ENCODE measurements at regions not wholly inside any gene's neighbourhood (a gene's known extent, or its start where the extent isn't known, plus 50 kb on each side); places are given as distances from the start of the nearest gene placed in this dataset.

DNA sequence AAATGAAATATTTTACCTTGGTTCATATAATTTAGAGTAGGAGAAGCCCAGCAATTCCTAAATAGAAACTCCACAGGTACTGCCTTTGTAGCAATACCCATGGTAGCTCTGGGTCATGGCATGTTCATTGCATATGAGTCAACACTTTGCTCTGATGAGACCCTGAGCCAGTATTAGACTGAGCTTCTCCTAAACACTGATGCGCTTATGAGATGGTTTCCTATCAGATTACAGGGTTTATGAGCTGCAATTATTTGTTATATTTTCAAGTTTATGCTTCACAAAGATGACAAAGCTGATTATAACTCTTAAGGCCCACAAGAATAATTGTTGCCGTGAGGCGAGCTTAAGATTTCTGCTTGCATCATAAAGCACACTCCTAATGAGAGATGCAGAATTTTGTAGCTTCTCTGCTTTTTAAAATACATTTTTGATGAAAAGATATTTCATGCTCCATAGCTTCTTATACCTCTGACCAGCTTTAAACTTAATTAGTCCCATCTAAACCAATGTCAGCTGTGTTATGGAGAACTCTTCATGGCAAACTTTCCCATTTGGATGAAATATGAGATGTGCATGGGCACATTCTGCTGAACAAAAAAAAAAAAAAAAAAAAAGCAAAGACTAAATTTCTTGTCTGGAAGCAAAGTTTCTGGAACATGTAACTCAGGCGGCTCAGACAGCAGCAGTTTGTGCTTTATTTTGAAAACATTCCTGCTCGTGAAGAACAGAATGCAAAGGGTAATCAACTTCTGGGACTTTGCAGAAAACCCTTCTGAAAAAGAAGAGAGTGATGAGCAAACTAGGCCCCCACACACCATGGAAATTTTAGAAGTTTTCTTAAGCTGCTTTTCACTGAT, 162.6 kb downstream of the KCNE4 start:
- Histone ChIP-seq H3K27me3 (replicated peaks in 1 of 2; ENCODE audit: control insufficient read depth in 2 of 2, insufficient read depth in 2 of 2, low read length in 1 of 2) (no peaks in the 10 kb centered on the region; a peak in 1 of 4 replicates), H3K36me3 (ENCODE audit: control insufficient read depth in 2 of 2, insufficient read depth in 2 of 2, low read length in 1 of 2) (no peaks in the 10 kb centered on the region), H3K9me3 (replicated peaks; ENCODE audit: control insufficient read depth, insufficient read depth, low read length) (no peaks in the 10 kb centered on the region), H4K20me1 (ENCODE audit: control insufficient read depth, insufficient read depth) (no peaks in the 10 kb centered on the region), H3K4me3 (no peak overlapping the region), H3K4me1 (ENCODE audit: control insufficient read depth, insufficient read depth, low read length) (no peaks in the 10 kb centered on the region), H3K79me2 (ENCODE audit: control insufficient read depth, insufficient read depth, low read length) (no peaks in the 10 kb centered on the region), H3K4me2 (ENCODE audit: control insufficient read depth, insufficient read depth) (no peak overlapping the region), H3K9ac (ENCODE audit: control insufficient read depth, insufficient read depth, low read length) (no peak overlapping the region), H3K27ac (ENCODE audit: control insufficient read depth, insufficient read depth) (no peak overlapping the region), H2AFZ (ENCODE audit: control insufficient read depth, low read depth, low read length) (no peak overlapping the region)
- TF ChIP-seq, protein P1, sequence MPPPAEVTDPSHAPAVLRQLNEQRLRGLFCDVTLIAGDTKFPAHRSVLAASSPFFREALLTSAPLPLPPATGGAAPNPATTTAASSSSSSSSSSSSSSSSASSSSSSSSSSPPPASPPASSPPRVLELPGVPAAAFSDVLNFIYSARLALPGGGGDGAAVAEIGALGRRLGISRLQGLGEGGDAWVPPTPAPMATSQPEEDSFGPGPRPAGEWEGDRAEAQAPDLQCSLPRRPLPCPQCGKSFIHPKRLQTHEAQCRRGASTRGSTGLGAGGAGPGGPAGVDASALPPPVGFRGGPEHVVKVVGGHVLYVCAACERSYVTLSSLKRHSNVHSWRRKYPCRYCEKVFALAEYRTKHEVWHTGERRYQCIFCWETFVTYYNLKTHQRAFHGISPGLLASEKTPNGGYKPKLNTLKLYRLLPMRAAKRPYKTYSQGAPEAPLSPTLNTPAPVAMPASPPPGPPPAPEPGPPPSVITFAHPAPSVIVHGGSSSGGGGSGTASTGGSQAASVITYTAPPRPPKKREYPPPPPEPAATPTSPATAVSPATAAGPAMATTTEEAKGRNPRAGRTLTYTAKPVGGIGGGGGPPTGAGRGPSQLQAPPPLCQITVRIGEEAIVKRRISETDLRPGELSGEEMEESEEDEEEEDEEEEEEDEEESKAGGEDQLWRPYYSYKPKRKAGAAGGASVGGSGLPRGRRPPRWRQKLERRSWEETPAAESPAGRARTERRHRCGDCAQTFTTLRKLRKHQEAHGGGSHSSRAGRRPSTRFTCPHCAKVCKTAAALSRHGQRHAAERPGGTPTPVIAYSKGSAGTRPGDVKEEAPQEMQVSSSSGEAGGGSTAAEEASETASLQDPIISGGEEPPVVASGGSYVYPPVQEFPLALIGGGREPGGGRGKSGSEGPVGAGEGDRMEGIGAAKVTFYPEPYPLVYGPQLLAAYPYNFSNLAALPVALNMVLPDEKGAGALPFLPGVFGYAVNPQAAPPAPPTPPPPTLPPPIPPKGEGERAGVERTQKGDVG (CRISPR knock-in tag; IDR thresholded peaks at IDR 0.05), result no peak
- TF ChIP-seq NR2F1 (conservative IDR thresholded peaks at IDR 0.05), result no peak
- no peak for TF ChIP-seq ZSCAN29 (IDR thresholded peaks at IDR 0.05)
- no peak for TF ChIP-seq USF2 (IDR thresholded peaks at IDR 0.05; ENCODE audit: borderline replicate concordance, low read depth, low read length)
- no peak for TF ChIP-seq MEF2B (IDR thresholded peaks at IDR 0.05; ENCODE audit: partially characterized antibody, poor library complexity, severe bottlenecking)
- TF ChIP-seq ZNF622 (IDR thresholded peaks at IDR 0.05), result no peak
- no peak for TF ChIP-seq BCL3 (IDR thresholded peaks at IDR 0.05; ENCODE audit: borderline replicate concordance, insufficient read depth, low read depth, low read length, poor library complexity, severe bottlenecking)
- TF ChIP-seq RAD51 (IDR thresholded peaks at IDR 0.05), result no peak
- intact Hi-C loops (cut with micrococcal nuclease; ENCODE audit: unreplicated experiment), result no loop called here
- ATAC-seq, result no peak
- WGBS (ENCODE audit: insufficient coverage, insufficient replicate concordance, low lambda C conversion rate, missing lambda C conversion rate), result 0% methylated on average over 5 of the region's 5 CpGs
- POLR2A ChIA-PET, result no interaction called here
- CTCF ChIA-PET, result no interaction called here
- no peak for DNase-seq (ENCODE audit: low read depth, low spot score)
- FAIRE-seq, result no peak
- no TSS peak for BruUV-seq (replicated peaks)
- RAD21 ChIA-PET (ENCODE audit: unreplicated experiment), result interaction anchor here (0.7 kb wide), 1 partner anchor 803 kb away, joined by 3 read pairs; no protein-coding TSS in a partner anchor
- SMC1A ChIA-PET (ENCODE audit: uncharacterized antibody, unreplicated experiment), result no interaction called here
- in situ Hi-C loops (cut with MboI), result no loop called here

Data from GM12878 (cell line).